Left kidney (tissue), 1 donor: ENCODE measurements at regions not wholly inside any gene's neighbourhood (a gene's known extent, or its start where the extent isn't known, plus 50 kb on each side); places are given as distances from the start of the nearest gene placed in this dataset.

Source experiments
- DNase-seq: peaks from one replicate; pipeline ENCODE4 v3.0.0-alpha.2; 2013

DNA sequence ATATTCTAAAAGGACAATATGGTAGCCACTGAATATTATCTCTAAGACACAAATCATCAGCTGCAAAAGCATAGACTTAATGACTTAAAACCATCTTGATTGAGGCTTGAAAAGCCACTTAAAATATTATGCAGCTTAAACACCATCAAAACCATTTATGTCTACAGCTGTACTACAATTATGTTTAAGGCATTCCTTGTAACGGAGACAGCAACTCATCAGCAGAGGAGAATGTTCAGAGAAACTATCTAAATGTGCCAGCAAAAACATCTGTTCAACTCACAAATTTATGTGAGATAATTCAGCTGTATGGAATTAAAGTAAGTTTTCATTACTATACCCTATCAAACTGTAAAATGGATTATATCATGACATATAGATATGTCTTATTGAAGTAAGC lies 147.9 kb upstream of the CTSO start:
- DNase-seq, result no peak

DNA sequence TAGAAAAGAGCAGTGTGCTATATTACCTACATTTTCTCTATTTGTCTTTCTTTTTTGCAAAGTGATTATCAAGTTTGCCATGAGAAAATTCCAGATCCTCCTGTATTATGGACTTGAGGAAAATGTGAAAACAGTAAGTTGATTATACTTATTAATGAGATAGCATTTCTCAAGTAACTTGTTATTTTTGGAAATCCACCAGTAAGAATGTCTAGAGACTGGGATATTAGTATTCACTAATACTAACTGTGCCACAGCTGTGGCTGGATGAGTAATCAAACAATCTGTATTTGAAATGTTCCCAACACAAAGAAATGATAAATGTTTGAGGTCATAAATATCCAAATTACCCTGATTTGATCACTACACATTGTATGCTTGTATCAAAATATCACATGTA lies 147.0 kb upstream of the CTSO start:
- no peak for DNase-seq

DNA sequence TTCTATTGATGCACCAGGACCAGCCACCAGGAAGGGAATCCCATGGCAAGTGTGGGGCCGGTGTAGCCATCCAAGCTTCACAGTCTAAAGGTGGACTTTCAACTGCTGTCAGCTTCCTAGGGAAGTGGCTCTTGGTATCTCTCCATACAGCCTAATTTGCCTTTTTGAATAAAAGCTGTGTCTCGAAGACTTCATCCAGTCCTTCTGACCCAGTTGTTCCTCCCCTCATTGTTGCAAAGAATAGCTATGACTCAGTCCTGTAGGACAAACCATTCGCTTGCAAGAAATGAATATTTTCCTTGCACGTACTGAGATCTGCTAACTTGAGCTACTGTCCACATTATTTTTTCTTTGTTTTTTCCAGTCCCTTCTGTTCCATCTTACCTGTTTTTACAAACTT lies 145.1 kb upstream of the CTSO start:
- DNase-seq, result no peak

DNA sequence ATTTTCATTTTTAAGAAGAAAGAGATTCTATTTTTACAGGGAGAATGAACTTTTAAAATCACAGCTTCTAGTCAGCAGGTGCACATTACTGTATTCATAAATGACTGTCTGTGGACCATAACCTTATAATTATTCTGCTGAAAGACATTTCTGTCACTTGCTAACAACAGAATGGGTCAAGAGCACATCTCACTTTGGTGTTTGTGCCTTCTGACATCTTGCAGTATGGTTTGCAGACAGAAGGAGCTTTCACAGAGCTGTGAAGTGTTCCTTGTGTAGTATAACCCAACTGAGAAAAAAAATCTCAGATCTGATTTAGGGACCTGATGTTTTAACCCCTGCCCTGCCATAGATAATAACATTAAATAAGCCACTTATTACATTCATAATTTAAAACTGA lies 131.4 kb upstream of the CTSO start:
- no peak for DNase-seq

GRCh38 chr4:156084373-156084772 lies 130.7 kb upstream of the CTSO start:
- no peak for DNase-seq

DNA sequence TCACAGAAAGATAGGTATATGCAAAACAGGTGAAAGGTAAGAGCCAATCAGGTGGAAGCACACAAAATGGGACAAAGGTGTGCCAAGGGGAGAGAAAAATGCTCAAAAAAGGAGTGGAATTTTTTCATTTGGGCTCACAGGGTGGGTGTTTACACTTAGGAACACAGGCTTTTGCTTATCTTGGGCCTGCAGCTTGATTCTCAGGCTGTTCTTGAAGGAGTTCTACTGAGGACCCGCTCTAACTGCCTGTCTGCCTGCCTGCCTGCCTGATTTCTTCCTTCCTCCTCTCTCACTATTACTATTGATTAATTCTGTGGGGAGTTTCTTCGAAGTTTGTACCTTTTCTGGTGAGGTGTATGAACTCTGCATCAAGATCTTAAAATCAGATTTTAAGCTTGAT lies 120.3 kb upstream of the CTSO start:
- no peak for DNase-seq

- DNase-seq, result no peak
Measured at GRCh38 chr4:156060661-156061060, 107.0 kb upstream of the CTSO start.

GRCh38 chr4:156053174-156053573 lies 99.5 kb upstream of the CTSO start:
- no peak for DNase-seq

GRCh38 chr4:156052116-156052515 lies 98.5 kb upstream of the CTSO start:
- DNase-seq, result no peak

DNA sequence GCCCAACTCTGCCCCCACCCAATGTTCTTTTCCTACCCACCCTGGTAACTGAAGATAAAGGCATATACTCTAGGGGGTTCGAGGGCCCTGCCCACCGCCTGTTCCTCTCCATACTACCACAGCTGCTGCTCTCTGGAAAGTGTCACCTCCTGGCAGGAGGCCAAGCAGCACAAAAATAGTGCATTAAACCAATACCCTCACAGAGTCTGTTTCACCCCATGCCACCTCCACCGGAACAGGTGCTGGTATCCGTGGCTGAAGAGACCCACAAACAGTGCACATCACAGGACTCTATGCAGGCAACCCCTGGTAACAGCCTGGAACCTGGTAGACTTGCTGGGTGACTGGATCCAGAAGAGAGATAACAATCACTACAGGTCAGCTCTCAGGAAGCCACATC lies 85.1 kb upstream of the CTSO start:
- no peak for DNase-seq

DNA sequence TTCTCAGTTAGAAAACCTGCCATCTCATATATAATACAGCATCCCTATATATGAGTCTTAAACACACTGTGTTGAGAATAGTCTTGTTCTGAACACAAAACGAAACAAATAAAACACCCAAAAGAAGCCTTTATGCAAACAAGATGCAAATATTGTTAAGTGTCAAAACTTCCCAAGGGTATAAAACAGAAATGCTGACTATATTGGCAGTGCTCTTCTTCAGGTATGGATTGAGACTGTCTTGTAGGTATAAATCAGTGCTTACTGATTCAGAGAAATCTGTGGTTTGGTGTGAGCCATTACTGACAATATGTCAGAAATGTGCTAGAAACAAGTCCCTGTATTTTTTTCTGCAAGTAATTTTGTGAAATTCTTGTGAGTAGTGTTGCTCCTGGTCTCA lies 82.8 kb upstream of the CTSO start:
- DNase-seq, result no peak

DNA sequence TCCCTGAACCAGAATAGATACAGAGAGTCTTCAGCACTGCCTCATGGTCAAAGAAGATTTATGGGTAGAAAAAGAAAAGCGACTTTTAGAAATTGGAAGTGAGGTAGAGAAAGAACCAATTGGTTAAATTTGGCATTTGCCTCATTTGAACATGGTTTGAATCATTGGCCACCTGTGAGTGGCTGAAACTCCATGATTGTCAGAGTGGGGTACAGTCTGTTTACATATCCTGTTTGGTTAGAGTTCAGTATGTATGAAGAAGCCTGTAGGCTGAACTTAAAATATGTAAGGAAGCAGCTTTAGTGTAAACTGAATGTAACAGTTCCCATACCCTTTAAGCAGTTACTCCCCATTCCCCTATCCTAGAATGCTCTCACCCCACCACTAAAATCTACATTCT lies 76.0 kb upstream of the CTSO start:
- no peak for DNase-seq

DNA sequence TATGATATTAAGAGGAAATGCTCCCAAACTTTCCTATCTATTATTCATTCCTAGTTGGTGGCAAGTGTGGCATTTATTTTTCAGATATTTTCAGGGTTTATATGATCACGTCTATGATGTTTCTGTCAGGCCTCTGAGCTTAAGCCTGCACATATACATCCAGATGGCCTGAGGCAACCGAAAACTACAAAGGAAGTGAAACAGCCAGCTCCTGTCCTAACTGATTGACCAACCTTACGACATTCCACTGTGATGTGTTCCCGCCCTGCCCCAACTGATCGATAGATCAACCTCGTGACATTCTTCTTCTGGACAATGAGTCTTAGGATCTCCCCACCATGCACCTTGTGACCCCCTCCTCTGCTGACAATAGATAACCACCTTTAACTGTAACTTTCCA lies 67.6 kb upstream of the CTSO start:
- DNase-seq, result no peak

DNA sequence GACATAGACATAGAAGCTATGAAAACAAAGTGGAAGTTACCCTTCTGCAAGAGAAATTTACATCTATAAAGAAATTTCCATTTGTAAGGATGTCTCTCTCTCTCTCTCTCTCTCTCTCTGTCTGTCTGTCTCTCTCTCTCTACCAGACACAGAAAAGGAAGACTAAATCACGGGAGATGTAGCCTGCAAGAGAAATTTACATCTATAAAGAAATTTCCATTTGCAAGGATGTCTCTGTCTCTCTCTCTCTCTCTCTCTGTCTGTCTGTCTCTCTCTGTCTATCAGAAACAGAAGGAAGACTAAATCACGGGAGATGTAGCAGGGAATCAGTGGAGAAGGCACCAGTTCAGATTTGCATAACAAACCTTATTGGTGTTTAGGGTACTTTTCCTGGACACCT lies 65.6 kb upstream of the CTSO start:
- DNase-seq, result no peak

- DNase-seq, result no peak
Measured at GRCh38 chr4:156018383-156018782, 64.7 kb upstream of the CTSO start.

GRCh38 chr4:156015781-156016180 lies 62.1 kb upstream of the CTSO start:
- no peak for DNase-seq

- no peak for DNase-seq
Measured at GRCh38 chr4:156006192-156006591, 52.5 kb upstream of the CTSO start.
